ENCODE measurements at regions not wholly inside any gene's neighbourhood (a gene's known extent, or its start where the extent isn't known, plus 50 kb on each side); places are given as distances from the start of the nearest gene placed in this dataset.

DNA sequence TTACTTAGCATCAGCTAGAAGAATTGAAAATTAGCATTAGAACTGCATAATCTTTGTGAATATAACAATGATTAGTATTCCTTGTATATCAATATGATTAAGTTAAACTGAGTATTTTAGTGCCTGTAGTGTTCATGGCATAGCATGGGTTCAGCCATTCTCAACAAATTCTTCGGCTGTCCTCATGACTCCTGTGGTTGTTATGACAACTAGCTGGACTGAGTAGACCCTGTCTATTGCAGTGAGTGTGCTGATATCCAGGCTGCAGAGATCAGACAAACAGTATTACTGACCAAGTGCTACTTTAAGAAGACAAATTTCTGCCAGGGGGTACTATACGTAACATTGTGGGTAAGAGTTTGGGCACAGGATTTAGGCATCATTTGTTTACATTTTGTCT is 125.9 kb downstream of the NUDT12 start:
- Mint-ChIP-seq H3K27me3 (no peaks in the 10 kb centered on the region), H3K4me1 (ENCODE audit: unreplicated experiment) (peaks cover 22% of the 10 kb centered on the region), H3K36me3 (no peaks in the 10 kb centered on the region), H3K9me3 (peaks cover 8% of the 10 kb centered on the region), H3K4me3 (no peak overlapping the region), H3K27ac (no peak overlapping the region)
- DNase-seq (ENCODE audit: extremely low spot score, unreplicated experiment) = no peak
- TF ChIP-seq, protein P1, sequence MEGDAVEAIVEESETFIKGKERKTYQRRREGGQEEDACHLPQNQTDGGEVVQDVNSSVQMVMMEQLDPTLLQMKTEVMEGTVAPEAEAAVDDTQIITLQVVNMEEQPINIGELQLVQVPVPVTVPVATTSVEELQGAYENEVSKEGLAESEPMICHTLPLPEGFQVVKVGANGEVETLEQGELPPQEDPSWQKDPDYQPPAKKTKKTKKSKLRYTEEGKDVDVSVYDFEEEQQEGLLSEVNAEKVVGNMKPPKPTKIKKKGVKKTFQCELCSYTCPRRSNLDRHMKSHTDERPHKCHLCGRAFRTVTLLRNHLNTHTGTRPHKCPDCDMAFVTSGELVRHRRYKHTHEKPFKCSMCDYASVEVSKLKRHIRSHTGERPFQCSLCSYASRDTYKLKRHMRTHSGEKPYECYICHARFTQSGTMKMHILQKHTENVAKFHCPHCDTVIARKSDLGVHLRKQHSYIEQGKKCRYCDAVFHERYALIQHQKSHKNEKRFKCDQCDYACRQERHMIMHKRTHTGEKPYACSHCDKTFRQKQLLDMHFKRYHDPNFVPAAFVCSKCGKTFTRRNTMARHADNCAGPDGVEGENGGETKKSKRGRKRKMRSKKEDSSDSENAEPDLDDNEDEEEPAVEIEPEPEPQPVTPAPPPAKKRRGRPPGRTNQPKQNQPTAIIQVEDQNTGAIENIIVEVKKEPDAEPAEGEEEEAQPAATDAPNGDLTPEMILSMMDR (conservative IDR thresholded peaks at IDR 0.05) = no peak

DNA sequence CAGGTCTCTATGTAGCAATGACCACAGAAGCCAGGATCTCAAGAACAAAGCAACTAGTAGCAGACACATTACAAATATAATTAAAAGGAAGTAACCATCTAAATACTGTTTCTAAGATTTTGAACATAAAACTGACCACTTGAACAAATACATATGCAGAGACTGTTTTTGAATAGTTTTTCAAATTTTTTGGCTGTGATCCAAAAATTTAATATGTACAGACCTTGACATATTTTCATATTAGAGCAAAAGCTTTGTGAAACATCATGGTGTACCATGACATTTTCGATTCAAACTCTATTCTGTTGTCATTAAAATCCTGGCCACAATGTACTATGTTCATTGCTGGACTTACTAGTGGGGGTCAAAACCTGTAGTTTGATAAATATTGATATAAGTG is 126.5 kb downstream of the NUDT12 start:
- Mint-ChIP-seq H3K9me3 (peaks cover 8% of the 10 kb centered on the region), H3K27me3 (no peaks in the 10 kb centered on the region), H3K27ac (no peak overlapping the region), H3K4me3 (no peak overlapping the region), H3K4me1 (ENCODE audit: unreplicated experiment) (peaks cover 28% of the 10 kb centered on the region), H3K36me3 (no peaks in the 10 kb centered on the region)
- TF ChIP-seq, protein P1 (conservative IDR thresholded peaks at IDR 0.05) = no peak
- no peak for DNase-seq (ENCODE audit: extremely low spot score, unreplicated experiment)

DNA sequence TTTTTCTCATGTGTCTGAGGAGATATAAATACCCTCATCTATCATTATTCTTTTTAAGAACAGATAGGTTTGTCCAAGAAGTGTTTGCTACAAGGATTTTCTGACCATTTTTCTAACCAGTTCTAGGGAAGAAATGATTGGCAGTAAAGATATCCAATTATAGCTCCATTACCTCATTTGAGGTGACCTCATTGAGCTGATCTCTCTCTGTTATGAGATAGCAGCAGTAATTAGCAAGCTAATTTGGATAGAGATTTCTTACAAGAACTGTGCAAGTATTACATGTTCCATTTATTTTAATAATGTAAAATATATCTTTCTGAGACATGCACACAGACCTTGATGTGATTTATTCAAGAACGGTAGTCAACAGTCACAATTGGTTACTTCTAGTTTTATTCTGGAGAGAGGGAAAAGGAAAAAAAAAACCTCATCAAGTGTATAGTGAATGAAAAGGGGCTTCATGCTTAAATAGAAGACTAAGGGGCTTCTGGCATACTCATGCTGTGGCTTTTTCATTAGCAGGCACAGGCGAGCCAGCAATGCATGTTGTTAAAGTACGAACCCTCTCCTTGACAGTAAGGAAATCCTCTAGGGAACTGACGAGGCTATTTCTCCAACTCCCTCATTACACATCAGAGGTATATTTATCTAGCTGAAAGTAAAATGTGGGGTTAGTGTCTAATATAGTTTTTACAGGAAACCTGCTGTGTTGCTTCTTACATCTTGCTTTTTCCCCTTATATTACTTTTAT is 127.3 kb downstream of the NUDT12 start:
- TF ChIP-seq, protein P1 (conservative IDR thresholded peaks at IDR 0.05) = no peak
- Mint-ChIP-seq H3K4me3 (no peak overlapping the region), H3K4me1 (ENCODE audit: unreplicated experiment) (peaks cover 29% of the 10 kb centered on the region), H3K27ac (no peak overlapping the region), H3K36me3 (no peaks in the 10 kb centered on the region), H3K27me3 (no peaks in the 10 kb centered on the region), H3K9me3 (peaks cover 8% of the 10 kb centered on the region)
- no peak for DNase-seq (ENCODE audit: extremely low spot score, unreplicated experiment)

DNA sequence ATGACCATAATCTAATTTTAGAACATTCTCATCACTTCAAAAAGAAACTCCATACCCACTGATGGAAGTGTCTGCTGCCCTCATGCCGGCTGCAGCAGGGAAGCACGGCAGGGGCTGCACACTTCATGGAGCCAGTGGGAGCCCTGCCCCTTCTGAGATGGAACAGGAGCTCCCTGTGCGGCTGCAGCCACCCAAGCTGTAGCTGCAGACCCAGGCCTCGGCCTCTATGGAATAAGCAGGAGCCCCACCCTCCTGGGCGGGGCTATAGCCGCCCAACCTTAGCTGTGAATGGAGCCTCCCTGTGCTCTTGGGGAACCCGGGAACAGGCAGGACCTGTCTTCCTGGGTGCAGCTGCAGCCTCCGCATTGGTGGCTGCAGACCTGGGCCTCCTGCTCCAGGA is 128.5 kb downstream of the NUDT12 start:
- no peak overlapping the region for H3K27ac Mint-ChIP-seq
- TF ChIP-seq, protein P1 (conservative IDR thresholded peaks at IDR 0.05) = no peak
- DNase-seq (ENCODE audit: extremely low spot score, unreplicated experiment) = no peak
- H3K4me1 Mint-ChIP-seq (ENCODE audit: unreplicated experiment) = peaks cover 29% of the 10 kb centered on the region
- H3K36me3 Mint-ChIP-seq = no peaks in the 10 kb centered on the region
- no peak overlapping the region for H3K4me3 Mint-ChIP-seq
- peaks cover 6% of the 10 kb centered on the region for H3K9me3 Mint-ChIP-seq
- H3K27me3 Mint-ChIP-seq = no peaks in the 10 kb centered on the region

DNA sequence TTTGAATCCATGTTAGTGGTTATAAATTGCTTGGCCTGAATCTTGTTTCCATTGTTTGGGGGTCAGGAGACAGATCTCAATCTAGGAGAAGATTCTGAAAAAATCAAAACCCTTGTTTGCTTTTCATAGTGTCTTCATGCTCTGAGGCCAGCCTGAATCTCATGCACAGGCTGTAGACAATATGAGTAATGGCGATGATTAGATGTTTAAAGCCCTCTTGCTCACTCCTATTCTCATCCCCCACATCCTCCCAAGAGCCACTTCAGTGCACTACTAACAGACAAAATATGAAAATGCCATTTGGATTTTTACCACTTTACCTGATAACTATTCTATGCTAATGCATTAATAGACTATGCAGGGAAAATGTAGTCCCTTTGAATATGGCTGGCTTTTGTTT is 129.4 kb downstream of the NUDT12 start:
- H3K9me3 Mint-ChIP-seq = peaks cover 4% of the 10 kb centered on the region

More for the DNA sequence above, 129.4 kb downstream of the NUDT12 start:
- Mint-ChIP-seq H3K36me3 (peaks cover 7% of the 10 kb centered on the region), H3K4me1 (ENCODE audit: unreplicated experiment) (peaks cover 36% of the 10 kb centered on the region), H3K27me3 (no peaks in the 10 kb centered on the region), H3K27ac (no peak overlapping the region), H3K4me3 (no peak overlapping the region)
- TF ChIP-seq, protein P1 (conservative IDR thresholded peaks at IDR 0.05) = no peak
- no peak for DNase-seq (ENCODE audit: extremely low spot score, unreplicated experiment)
